ENCODE measurements at regions not wholly inside any gene's neighbourhood (a gene's known extent, or its start where the extent isn't known, plus 50 kb on each side); places are given as distances from the start of the nearest gene placed in this dataset.

DNA sequence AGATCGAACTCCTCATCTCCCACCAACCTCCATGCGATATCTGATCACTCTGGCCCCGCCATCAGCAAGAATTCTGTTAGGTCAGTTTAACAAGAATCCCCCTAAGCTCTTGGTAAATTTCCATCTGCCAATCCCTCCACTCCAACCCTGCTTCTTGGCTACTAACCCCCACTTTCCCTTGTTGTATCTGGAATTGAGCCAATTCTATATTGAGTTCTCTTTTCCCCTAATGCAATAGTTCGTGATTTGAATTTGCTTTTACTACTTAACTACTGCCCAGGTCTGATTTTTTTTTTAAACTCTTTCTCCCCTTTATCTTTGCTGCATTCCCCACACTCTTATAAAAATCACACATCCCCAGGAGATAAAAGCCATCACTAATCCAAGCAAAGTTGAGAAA is 159.3 kb upstream of the STK17B start:
- no peak overlapping the region for H3K27ac ChIP-seq (ENCODE audit: low read length)
- no peak for TF ChIP-seq EZH2phosphoT487 (IDR thresholded peaks at IDR 0.05; ENCODE audit: low read depth)
- TF ChIP-seq, protein P1, sequence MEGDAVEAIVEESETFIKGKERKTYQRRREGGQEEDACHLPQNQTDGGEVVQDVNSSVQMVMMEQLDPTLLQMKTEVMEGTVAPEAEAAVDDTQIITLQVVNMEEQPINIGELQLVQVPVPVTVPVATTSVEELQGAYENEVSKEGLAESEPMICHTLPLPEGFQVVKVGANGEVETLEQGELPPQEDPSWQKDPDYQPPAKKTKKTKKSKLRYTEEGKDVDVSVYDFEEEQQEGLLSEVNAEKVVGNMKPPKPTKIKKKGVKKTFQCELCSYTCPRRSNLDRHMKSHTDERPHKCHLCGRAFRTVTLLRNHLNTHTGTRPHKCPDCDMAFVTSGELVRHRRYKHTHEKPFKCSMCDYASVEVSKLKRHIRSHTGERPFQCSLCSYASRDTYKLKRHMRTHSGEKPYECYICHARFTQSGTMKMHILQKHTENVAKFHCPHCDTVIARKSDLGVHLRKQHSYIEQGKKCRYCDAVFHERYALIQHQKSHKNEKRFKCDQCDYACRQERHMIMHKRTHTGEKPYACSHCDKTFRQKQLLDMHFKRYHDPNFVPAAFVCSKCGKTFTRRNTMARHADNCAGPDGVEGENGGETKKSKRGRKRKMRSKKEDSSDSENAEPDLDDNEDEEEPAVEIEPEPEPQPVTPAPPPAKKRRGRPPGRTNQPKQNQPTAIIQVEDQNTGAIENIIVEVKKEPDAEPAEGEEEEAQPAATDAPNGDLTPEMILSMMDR (IDR thresholded peaks at IDR 0.05; ENCODE audit: low read depth, low read length), result no peak
- no peak overlapping the region for H2AFZ ChIP-seq (ENCODE audit: low read depth, low read length)
- no peak overlapping the region for H3K4me2 ChIP-seq (ENCODE audit: low read length)
- peaks cover 6% of the 10 kb centered on the region for H3K4me1 ChIP-seq (ENCODE audit: low read length)
- no peaks in the 10 kb centered on the region for H3K36me3 ChIP-seq (replicated peaks; ENCODE audit: low read depth, low read length)
- no peak overlapping the region for H3K9ac ChIP-seq (ENCODE audit: low read length)
- no peaks in the 10 kb centered on the region for H3K27me3 ChIP-seq (ENCODE audit: low read depth, low read length)
- H3K79me2 ChIP-seq (ENCODE audit: low read length), result no peaks in the 10 kb centered on the region
- H3K4me3 ChIP-seq (ENCODE audit: low read length), result no peak overlapping the region
- H4K20me1 ChIP-seq (ENCODE audit: insufficient read depth, low read length), result no peaks in the 10 kb centered on the region
- H3K9me3 ChIP-seq (ENCODE audit: insufficient read depth, low read length), result no peaks in the 10 kb centered on the region

DNA sequence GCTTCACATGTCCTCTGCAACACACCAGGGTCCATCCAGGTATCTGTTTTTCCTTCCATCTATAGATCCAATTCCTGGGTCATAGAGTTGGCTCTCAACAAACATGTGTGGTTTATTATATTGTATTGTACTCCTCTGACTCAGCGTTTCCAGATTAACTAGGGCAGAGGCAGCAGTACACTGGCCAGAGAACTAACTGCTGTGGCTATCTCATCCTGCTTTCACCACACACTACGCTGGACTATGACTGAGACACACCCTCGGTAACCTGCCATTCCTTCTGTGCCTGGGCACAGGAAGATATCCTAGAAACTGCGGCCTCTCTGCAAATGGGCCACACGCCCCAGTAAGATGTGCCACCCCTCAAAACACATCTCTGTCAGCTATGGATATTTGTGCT is 159.8 kb upstream of the STK17B start:
- TF ChIP-seq, protein P1 (IDR thresholded peaks at IDR 0.05; ENCODE audit: low read depth, low read length), result no peak
- no peak for TF ChIP-seq EZH2phosphoT487 (IDR thresholded peaks at IDR 0.05; ENCODE audit: low read depth)
- Histone ChIP-seq H3K9ac (ENCODE audit: low read length) (no peak overlapping the region), H4K20me1 (ENCODE audit: insufficient read depth, low read length) (no peaks in the 10 kb centered on the region), H3K79me2 (ENCODE audit: low read length) (no peaks in the 10 kb centered on the region), H3K4me3 (ENCODE audit: low read length) (no peak overlapping the region), H3K27me3 (ENCODE audit: low read depth, low read length) (no peaks in the 10 kb centered on the region), H3K36me3 (replicated peaks; ENCODE audit: low read depth, low read length) (no peaks in the 10 kb centered on the region), H3K4me2 (ENCODE audit: low read length) (no peak overlapping the region), H3K9me3 (ENCODE audit: insufficient read depth, low read length) (no peaks in the 10 kb centered on the region), H3K27ac (ENCODE audit: low read length) (no peak overlapping the region), H3K4me1 (ENCODE audit: low read length) (peaks cover 7% of the 10 kb centered on the region), H2AFZ (ENCODE audit: low read depth, low read length) (no peak overlapping the region)

DNA sequence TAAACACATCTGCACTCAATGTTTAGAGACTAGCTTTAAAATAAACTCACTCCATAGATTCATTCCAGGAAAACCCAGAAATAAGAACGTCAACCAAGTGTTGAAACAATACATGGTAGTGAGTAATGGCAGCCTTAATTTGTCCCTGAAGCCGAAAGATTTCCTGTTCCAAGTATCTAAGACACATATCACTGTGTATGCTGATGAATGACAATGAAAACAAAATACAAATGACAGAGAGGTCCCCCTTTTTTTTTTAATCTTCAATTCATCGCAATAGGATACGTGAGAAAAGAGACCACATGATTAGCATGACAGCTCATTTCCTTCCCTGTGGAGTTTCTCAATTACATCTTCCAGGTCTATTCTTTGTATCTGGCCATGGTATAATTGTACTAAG is 160.5 kb upstream of the STK17B start:
- no peak for TF ChIP-seq EZH2phosphoT487 (IDR thresholded peaks at IDR 0.05; ENCODE audit: low read depth)
- TF ChIP-seq, protein P1 (IDR thresholded peaks at IDR 0.05; ENCODE audit: low read depth, low read length), result no peak
- H2AFZ ChIP-seq (ENCODE audit: low read depth, low read length), result no peak overlapping the region
- no peak overlapping the region for H3K4me3 ChIP-seq (ENCODE audit: low read length)
- H3K79me2 ChIP-seq (ENCODE audit: low read length), result no peaks in the 10 kb centered on the region
- H3K27me3 ChIP-seq (ENCODE audit: low read depth, low read length), result no peaks in the 10 kb centered on the region
- peaks cover 14% of the 10 kb centered on the region for H3K4me1 ChIP-seq (ENCODE audit: low read length)
- H3K9me3 ChIP-seq (ENCODE audit: insufficient read depth, low read length), result no peaks in the 10 kb centered on the region
- no peak overlapping the region for H3K4me2 ChIP-seq (ENCODE audit: low read length)
- no peaks in the 10 kb centered on the region for H3K36me3 ChIP-seq (replicated peaks; ENCODE audit: low read depth, low read length)
- no peaks in the 10 kb centered on the region for H4K20me1 ChIP-seq (ENCODE audit: insufficient read depth, low read length)
- H3K27ac ChIP-seq (ENCODE audit: low read length), result no peak overlapping the region
- H3K9ac ChIP-seq (ENCODE audit: low read length), result no peak overlapping the region

DNA sequence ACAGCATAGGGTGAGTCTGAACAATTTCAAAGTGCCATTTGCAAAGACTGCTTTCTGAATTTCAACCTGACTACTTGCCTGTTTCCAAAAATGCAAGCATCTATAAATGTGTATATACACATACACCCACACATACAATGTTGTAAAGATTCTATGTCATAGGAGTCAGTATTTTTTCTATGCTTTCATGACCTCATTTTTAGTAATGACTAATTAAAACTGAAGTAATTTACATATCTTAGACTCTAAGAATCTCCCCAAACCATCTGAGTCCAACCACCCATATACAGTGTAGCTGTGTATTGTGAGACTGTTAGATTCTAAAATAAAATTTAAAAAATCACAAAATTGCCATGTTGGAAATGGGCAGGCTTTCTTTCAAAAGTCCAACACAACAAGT is 162.0 kb upstream of the STK17B start:
- no peaks in the 10 kb centered on the region for H3K36me3 ChIP-seq (replicated peaks; ENCODE audit: low read depth, low read length)
- no peak overlapping the region for H3K9ac ChIP-seq (ENCODE audit: low read length)
- H3K4me2 ChIP-seq (ENCODE audit: low read length), result no peak overlapping the region
- no peak for TF ChIP-seq EZH2phosphoT487 (IDR thresholded peaks at IDR 0.05; ENCODE audit: low read depth)
- TF ChIP-seq, protein P1 (IDR thresholded peaks at IDR 0.05; ENCODE audit: low read depth, low read length), result no peak
- H4K20me1 ChIP-seq (ENCODE audit: insufficient read depth, low read length), result no peaks in the 10 kb centered on the region
- no peaks in the 10 kb centered on the region for H3K27me3 ChIP-seq (ENCODE audit: low read depth, low read length)
- no peak overlapping the region for H3K4me3 ChIP-seq (ENCODE audit: low read length)
- peaks cover 24% of the 10 kb centered on the region for H3K4me1 ChIP-seq (ENCODE audit: low read length)
- H3K9me3 ChIP-seq (ENCODE audit: insufficient read depth, low read length), result no peaks in the 10 kb centered on the region
- H3K79me2 ChIP-seq (ENCODE audit: low read length), result no peaks in the 10 kb centered on the region
- H2AFZ ChIP-seq (ENCODE audit: low read depth, low read length), result no peak overlapping the region
- no peak overlapping the region for H3K27ac ChIP-seq (ENCODE audit: low read length)

Measured in OCI-LY3 (cell line).